ENCODE measurements at regions not wholly inside any gene's neighbourhood (a gene's known extent, or its start where the extent isn't known, plus 50 kb on each side); places are given as distances from the start of the nearest gene placed in this dataset.

GRCh38 chr7:52053525-52053924, 736.9 kb upstream of the COBL start:
- TF ChIP-seq CTCF (IDR thresholded peaks at IDR 0.05) (no peak), EP300 (IDR thresholded peaks at IDR 0.05) (no peak)
